T-helper 2 cell treated with Interferon-gamma antibody and Interleukin-4, amounts not matched to agents 5 μg/mL and 100 μg/mL, for 36 hours (primary cell): ENCODE measurements at regions not wholly inside any gene's neighbourhood (a gene's known extent, or its start where the extent isn't known, plus 50 kb on each side); places are given as distances from the start of the nearest gene placed in this dataset.
"Not testable (repeated sequence)": the region's sequence is repeated elsewhere in the genome, so short reads cannot be mapped to it uniquely, and the experiment has no call there.

Experiments
- DNase-seq: peaks from one replicate; pipeline ENCODE4 v3.0.0; 2021; ENCODE audit warnings: low spot score
- H3K27ac Mint-ChIP-seq: one replicate; pipeline ENCODE4 v1.8.0; 2021; ENCODE audit warnings: mild to moderate bottlenecking, mixed read lengths
- H3K27me3 Mint-ChIP-seq: one replicate; pipeline ENCODE4 v1.8.0; 2021; ENCODE audit warnings: low read depth, mixed read lengths
- H3K36me3 Mint-ChIP-seq: one replicate; pipeline ENCODE4 v1.8.0; 2021; ENCODE audit warnings: low read depth, mixed read lengths
- H3K4me1 Mint-ChIP-seq: one replicate; pipeline ENCODE4 v1.8.0; 2021; ENCODE audit warnings: low read depth, mixed read lengths
- H3K4me3 Mint-ChIP-seq: one replicate; pipeline ENCODE4 v1.8.0; 2022; ENCODE audit warnings: mild to moderate bottlenecking, moderate library complexity, mixed read lengths
- H3K9me3 Mint-ChIP-seq: one replicate; pipeline ENCODE4 v1.8.0; 2021; ENCODE audit warnings: mixed read lengths

- no peak for DNase-seq
- H3K36me3 Mint-ChIP-seq = no peaks in the 10 kb centered on the region
- peaks cover 47% of the 10 kb centered on the region for H3K27me3 Mint-ChIP-seq
- H3K4me1 Mint-ChIP-seq = peaks cover 3% of the 10 kb centered on the region
- H3K27ac Mint-ChIP-seq = no peak overlapping the region
- H3K4me3 Mint-ChIP-seq = no peak overlapping the region
- no peaks in the 10 kb centered on the region for H3K9me3 Mint-ChIP-seq
Measured at GRCh38 chr4:184958127-184958922, 60.0 kb upstream of the HELT start.

GRCh38 chr4:184958923-184959210, 59.4 kb upstream of the HELT start:
- Mint-ChIP-seq H3K9me3 (no peaks in the 10 kb centered on the region), H3K36me3 (no peaks in the 10 kb centered on the region), H3K27me3 (peaks cover 46% of the 10 kb centered on the region), H3K27ac (no peak overlapping the region), H3K4me3 (no peak overlapping the region), H3K4me1 (peaks cover 3% of the 10 kb centered on the region)
- DNase-seq = no peak

GRCh38 chr4:184959309-184959708, 59.0 kb upstream of the HELT start:
- H3K36me3 Mint-ChIP-seq = no peaks in the 10 kb centered on the region
- no peaks in the 10 kb centered on the region for H3K9me3 Mint-ChIP-seq
- no peak overlapping the region for H3K27ac Mint-ChIP-seq
- DNase-seq = no peak
- H3K4me3 Mint-ChIP-seq = no peak overlapping the region
- peaks cover 43% of the 10 kb centered on the region for H3K27me3 Mint-ChIP-seq
- H3K4me1 Mint-ChIP-seq = peaks cover 3% of the 10 kb centered on the region

GRCh38 chr4:184959786-184960185, 58.5 kb upstream of the HELT start:
- peaks cover 41% of the 10 kb centered on the region for H3K27me3 Mint-ChIP-seq
- no peak overlapping the region for H3K4me3 Mint-ChIP-seq
- H3K4me1 Mint-ChIP-seq = peaks cover 3% of the 10 kb centered on the region
- H3K36me3 Mint-ChIP-seq = no peaks in the 10 kb centered on the region
- H3K9me3 Mint-ChIP-seq = peaks cover under 1% of the 10 kb centered on the region
- DNase-seq = no peak
- H3K27ac Mint-ChIP-seq = no peak overlapping the region

GRCh38 chr4:184960505-184960971, 57.8 kb upstream of the HELT start:
- H3K4me1 Mint-ChIP-seq = peaks cover 5% of the 10 kb centered on the region
- no peak overlapping the region for H3K27ac Mint-ChIP-seq
- DNase-seq = no peak
- H3K4me3 Mint-ChIP-seq = no peak overlapping the region
- peaks cover 43% of the 10 kb centered on the region for H3K27me3 Mint-ChIP-seq
- peaks cover 4% of the 10 kb centered on the region for H3K9me3 Mint-ChIP-seq
- H3K36me3 Mint-ChIP-seq = peaks cover 2% of the 10 kb centered on the region

- Mint-ChIP-seq H3K4me1 (peaks cover 5% of the 10 kb centered on the region), H3K9me3 (peaks cover 7% of the 10 kb centered on the region), H3K4me3 (no peak overlapping the region), H3K27me3 (peaks cover 40% of the 10 kb centered on the region), H3K27ac (no peak overlapping the region), H3K36me3 (peaks cover 2% of the 10 kb centered on the region)
- no peak for DNase-seq
Measured at GRCh38 chr4:184961660-184962059, 56.6 kb upstream of the HELT start.

- Mint-ChIP-seq H3K36me3 (peaks cover 2% of the 10 kb centered on the region), H3K9me3 (peaks cover 7% of the 10 kb centered on the region), H3K27me3 (peaks cover 38% of the 10 kb centered on the region), H3K4me1 (peaks cover 5% of the 10 kb centered on the region), H3K27ac (no peak overlapping the region), H3K4me3 (no peak overlapping the region)
- no peak for DNase-seq
Measured at GRCh38 chr4:184962125-184962638, 56.1 kb upstream of the HELT start.

- H3K27ac Mint-ChIP-seq = peak overlapping the region; percentile 95
- not testable (repeated sequence) for H3K4me1 Mint-ChIP-seq, H3K36me3 Mint-ChIP-seq, DNase-seq
- peak overlapping the region; percentile 70 for H3K4me3 Mint-ChIP-seq
- peaks cover 12% of the 10 kb centered on the region for H3K27me3 Mint-ChIP-seq
- H3K9me3 Mint-ChIP-seq = peaks cover 14% of the 10 kb centered on the region
Measured at GRCh38 chr4:184965230-184966050, 52.9 kb upstream of the HELT start.

- not testable (repeated sequence) for H3K27me3 Mint-ChIP-seq, H3K4me3 Mint-ChIP-seq, H3K36me3 Mint-ChIP-seq, DNase-seq, H3K27ac Mint-ChIP-seq, H3K4me1 Mint-ChIP-seq
- H3K9me3 Mint-ChIP-seq = peaks cover 17% of the 10 kb centered on the region
Measured at GRCh38 chr4:184966051-184966691, 52.1 kb upstream of the HELT start.

- Mint-ChIP-seq H3K4me3 (peak overlapping the region; percentile 29), H3K27ac (peak overlapping the region; percentile 79), H3K9me3 (peaks cover 24% of the 10 kb centered on the region)
- DNase-seq, H3K27me3 Mint-ChIP-seq, H3K36me3 Mint-ChIP-seq, H3K4me1 Mint-ChIP-seq: not testable (repeated sequence)
Measured at GRCh38 chr4:184967699-184968098, 50.6 kb upstream of the HELT start.

- no peak overlapping the region for H3K4me3 Mint-ChIP-seq
- peaks cover 2% of the 10 kb centered on the region for H3K4me1 Mint-ChIP-seq
- peaks cover 2% of the 10 kb centered on the region for H3K36me3 Mint-ChIP-seq
- H3K27ac Mint-ChIP-seq = no peak overlapping the region
- peaks cover 24% of the 10 kb centered on the region for H3K9me3 Mint-ChIP-seq
- no peak for DNase-seq
- H3K27me3 Mint-ChIP-seq = peaks cover 5% of the 10 kb centered on the region
Measured at GRCh38 chr4:184968366-184968765, 49.9 kb upstream of the HELT start.
